GM12878 (cell line): ENCODE measurements at regions not wholly inside any gene's neighbourhood (a gene's known extent, or its start where the extent isn't known, plus 50 kb on each side); places are given as distances from the start of the nearest gene placed in this dataset.

Experiments used
- EP300 ChIP-seq, 2 experiments: fragments of 150-350 bp in 1 of 2; IDR thresholded peaks; 2 replicates each; pipeline ENCODE4 v1.6.1; 2011 to 2012; ENCODE audit warnings: low read depth in 2 of 2, low read length in 2 of 2, borderline replicate concordance in 1 of 2, improper control_type of control experiment in 1 of 2, inconsistent platforms in 1 of 2; ENCODE audit not compliant: control insufficient read depth in 1 of 2
- POLR2AphosphoS2 ChIP-seq: IDR thresholded peaks from 2 replicates; pipeline ENCODE4 v1.6.1; 2011; ENCODE audit warnings: low read depth, mild to moderate bottlenecking, low read length, improper control_type of control experiment, moderate library complexity
- POLR2AphosphoS5 ChIP-seq: IDR thresholded peaks from 2 replicates; pipeline ENCODE4 v1.6.1; 2011; ENCODE audit warnings: mild to moderate bottlenecking, low read length, inconsistent platforms
- RELA ChIP-seq: fragments of 450-650 bp; IDR thresholded peaks from 2 replicates; pipeline ENCODE4 v1.8.0; 2014; ENCODE audit warnings: borderline replicate concordance; ENCODE audit not compliant: partially characterized antibody
- SUPT20H ChIP-seq: IDR thresholded peaks from 2 replicates; pipeline ENCODE4 v1.6.1; 2011; ENCODE audit warnings: low read depth, mild to moderate bottlenecking, low read length, moderate library complexity, borderline replicate concordance; ENCODE audit not compliant: control insufficient read depth
- TF ChIP-seq, protein P1 (sequence below), 3 experiments: IDR thresholded peaks in 2 of 3; conservative IDR thresholded peaks in 1 of 3; 2 replicates each; pipeline ENCODE4 v1.5.1; 2011; ENCODE audit warnings: low read depth in 3 of 3, low read length in 3 of 3, mild to moderate bottlenecking in 3 of 3, control low read depth in 2 of 3, moderate library complexity in 2 of 3, inconsistent platforms in 1 of 3, mixed read lengths in 1 of 3; ENCODE audit not compliant: control insufficient read depth in 2 of 3, insufficient read depth in 1 of 3; ENCODE audit errors: extremely low read depth in 1 of 3

DNA sequence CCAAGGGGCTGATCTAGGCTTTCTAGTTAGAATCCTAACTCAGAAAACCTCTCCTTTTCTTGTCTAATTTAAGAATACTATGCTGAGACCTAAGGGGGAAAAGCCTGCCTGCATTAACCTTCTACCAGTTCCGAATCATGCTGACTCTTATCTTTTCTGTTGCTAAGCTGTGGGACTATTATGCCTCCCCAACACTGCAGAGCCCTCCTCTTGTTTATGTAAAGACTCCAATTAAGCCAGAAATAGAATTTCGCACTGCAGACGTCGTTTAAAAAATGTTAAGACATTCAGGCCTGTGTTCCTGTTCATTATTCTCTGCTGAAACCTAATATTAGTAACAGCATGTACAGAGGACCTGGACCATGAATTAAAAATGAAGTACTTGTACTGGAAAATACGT is 310.6 kb upstream of the ATP11B start:
- TF ChIP-seq POLR2AphosphoS2 = no peak
- TF ChIP-seq EP300 (IDR thresholded peaks at IDR 0.05; ENCODE audit: borderline replicate concordance in 1 of 2, control insufficient read depth in 1 of 2, low read depth in 2 of 2, low read length in 2 of 2) = no peak
- no peak for TF ChIP-seq POLR2AphosphoS5
- TF ChIP-seq, protein P1, sequence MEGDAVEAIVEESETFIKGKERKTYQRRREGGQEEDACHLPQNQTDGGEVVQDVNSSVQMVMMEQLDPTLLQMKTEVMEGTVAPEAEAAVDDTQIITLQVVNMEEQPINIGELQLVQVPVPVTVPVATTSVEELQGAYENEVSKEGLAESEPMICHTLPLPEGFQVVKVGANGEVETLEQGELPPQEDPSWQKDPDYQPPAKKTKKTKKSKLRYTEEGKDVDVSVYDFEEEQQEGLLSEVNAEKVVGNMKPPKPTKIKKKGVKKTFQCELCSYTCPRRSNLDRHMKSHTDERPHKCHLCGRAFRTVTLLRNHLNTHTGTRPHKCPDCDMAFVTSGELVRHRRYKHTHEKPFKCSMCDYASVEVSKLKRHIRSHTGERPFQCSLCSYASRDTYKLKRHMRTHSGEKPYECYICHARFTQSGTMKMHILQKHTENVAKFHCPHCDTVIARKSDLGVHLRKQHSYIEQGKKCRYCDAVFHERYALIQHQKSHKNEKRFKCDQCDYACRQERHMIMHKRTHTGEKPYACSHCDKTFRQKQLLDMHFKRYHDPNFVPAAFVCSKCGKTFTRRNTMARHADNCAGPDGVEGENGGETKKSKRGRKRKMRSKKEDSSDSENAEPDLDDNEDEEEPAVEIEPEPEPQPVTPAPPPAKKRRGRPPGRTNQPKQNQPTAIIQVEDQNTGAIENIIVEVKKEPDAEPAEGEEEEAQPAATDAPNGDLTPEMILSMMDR (IDR thresholded peaks at IDR 0.05 in 2 of 3, conservative IDR thresholded peaks at IDR 0.05 in 1 of 3; ENCODE audit: control insufficient read depth in 2 of 3, extremely low read depth in 1 of 3, insufficient read depth in 1 of 3, low read depth in 3 of 3, low read length in 3 of 3) = no peak
- no peak for TF ChIP-seq RELA
- TF ChIP-seq SUPT20H = no peak
